HEK293 (cell line): ENCODE measurements at regions not wholly inside any gene's neighbourhood (a gene's known extent, or its start where the extent isn't known, plus 50 kb on each side); places are given as distances from the start of the nearest gene placed in this dataset.

Experiments
- TSHZ1 ChIP-seq: fragments of 450-650 bp; formaldehyde crosslinking; IDR thresholded peaks from 2 replicates; pipeline ENCODE4 v1.5.1; 2016; ENCODE audit warnings: missing biosample characterization, missing genetic modification characterization, borderline replicate concordance
- ZBTB20 ChIP-seq: fragments of 450-650 bp; formaldehyde crosslinking; IDR thresholded peaks from 2 replicates; pipeline ENCODE4 v1.5.1; 2016; ENCODE audit warnings: missing biosample characterization, missing genetic modification characterization
- ZNF155 ChIP-seq: fragments of 450-650 bp; formaldehyde crosslinking; IDR thresholded peaks from 2 replicates; pipeline ENCODE4 v1.5.1; 2016; ENCODE audit warnings: missing biosample characterization, missing genetic modification characterization
- ZNF335 ChIP-seq: fragments of 450-650 bp; formaldehyde crosslinking; conservative IDR thresholded peaks from 2 replicates; pipeline ENCODE4 v1.5.1; 2016; ENCODE audit warnings: missing biosample characterization, missing genetic modification characterization
- TF ChIP-seq, protein P1 (sequence below): fragments of 450-650 bp; formaldehyde crosslinking; IDR thresholded peaks from 2 replicates; pipeline ENCODE4 v1.5.1; 2016; ENCODE audit warnings: missing biosample characterization, missing genetic modification characterization

GRCh38 chr18:22700920-22701319 lies 232.2 kb upstream of the RBBP8 start:
- TF ChIP-seq ZBTB20 (tag by site-specific recombination) (no peak), TSHZ1 (tag by site-specific recombination) (no peak), ZNF155 (tag by site-specific recombination) (no peak), ZNF335 (tag by site-specific recombination) (no peak)
- TF ChIP-seq, protein P1, sequence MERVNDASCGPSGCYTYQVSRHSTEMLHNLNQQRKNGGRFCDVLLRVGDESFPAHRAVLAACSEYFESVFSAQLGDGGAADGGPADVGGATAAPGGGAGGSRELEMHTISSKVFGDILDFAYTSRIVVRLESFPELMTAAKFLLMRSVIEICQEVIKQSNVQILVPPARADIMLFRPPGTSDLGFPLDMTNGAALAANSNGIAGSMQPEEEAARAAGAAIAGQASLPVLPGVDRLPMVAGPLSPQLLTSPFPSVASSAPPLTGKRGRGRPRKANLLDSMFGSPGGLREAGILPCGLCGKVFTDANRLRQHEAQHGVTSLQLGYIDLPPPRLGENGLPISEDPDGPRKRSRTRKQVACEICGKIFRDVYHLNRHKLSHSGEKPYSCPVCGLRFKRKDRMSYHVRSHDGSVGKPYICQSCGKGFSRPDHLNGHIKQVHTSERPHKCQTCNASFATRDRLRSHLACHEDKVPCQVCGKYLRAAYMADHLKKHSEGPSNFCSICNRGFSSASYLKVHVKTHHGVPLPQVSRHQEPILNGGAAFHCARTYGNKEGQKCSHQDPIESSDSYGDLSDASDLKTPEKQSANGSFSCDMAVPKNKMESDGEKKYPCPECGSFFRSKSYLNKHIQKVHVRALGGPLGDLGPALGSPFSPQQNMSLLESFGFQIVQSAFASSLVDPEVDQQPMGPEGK (tag by site-specific recombination), result no peak
